ES-I3 (cell line): ENCODE measurements at regions not wholly inside any gene's neighbourhood (a gene's known extent, or its start where the extent isn't known, plus 50 kb on each side); places are given as distances from the start of the nearest gene placed in this dataset.

Experiments
- H3K36me3 ChIP-seq: 2 replicates; pipeline ENCODE4 v1.6.1; 2013; ENCODE audit warnings: mild to moderate bottlenecking, low read length, control low read depth, moderate library complexity; ENCODE audit not compliant: insufficient read depth
- H3K4me1 ChIP-seq: 2 replicates; pipeline ENCODE4 v1.6.1; 2013; ENCODE audit warnings: mild to moderate bottlenecking, control low read depth, low read length; ENCODE audit not compliant: insufficient read depth
- H3K9ac ChIP-seq: 2 replicates; pipeline ENCODE4 v1.6.1; 2013; ENCODE audit warnings: low read depth, mild to moderate bottlenecking, low read length, moderate library complexity
- H3K9me3 ChIP-seq: 2 replicates; pipeline ENCODE4 v1.6.1; 2013; ENCODE audit warnings: mild to moderate bottlenecking, low read length, moderate library complexity; ENCODE audit not compliant: control insufficient read depth, insufficient read depth

- 0 out of 2 replicates have a peak, but pooled peaks cover 13% of the 10 kb centered on the region for H3K4me1 ChIP-seq
- H3K36me3 ChIP-seq: no peaks in the 10 kb centered on the region
- H3K9me3 ChIP-seq: 0 out of 2 replicates have a peak, but pooled peaks cover 2% of the 10 kb centered on the region
- no peak overlapping the region for H3K9ac ChIP-seq
Observed at GRCh38 chr14:101223127-101223526, 319.6 kb upstream of the RTL1 start.

GRCh38 chr14:101223561-101224162 lies 320.1 kb upstream of the RTL1 start:
- 0 out of 2 replicates have a peak, but pooled peaks cover 13% of the 10 kb centered on the region for H3K4me1 ChIP-seq
- H3K36me3 ChIP-seq: no peaks in the 10 kb centered on the region
- H3K9me3 ChIP-seq: 0 out of 2 replicates have a peak, but pooled peaks cover 2% of the 10 kb centered on the region
- H3K9ac ChIP-seq: no peak overlapping the region

GRCh38 chr14:101224356-101225156 lies 321.0 kb upstream of the RTL1 start:
- 0 out of 2 replicates have a peak, but pooled peaks cover 2% of the 10 kb centered on the region for H3K9me3 ChIP-seq
- no peaks in the 10 kb centered on the region for H3K36me3 ChIP-seq
- 0 out of 2 replicates have a peak, but pooled peaks cover 13% of the 10 kb centered on the region for H3K4me1 ChIP-seq
- H3K9ac ChIP-seq: no peak overlapping the region

- Histone ChIP-seq H3K36me3 (no peaks in the 10 kb centered on the region), H3K4me1 (0 out of 2 replicates have a peak, but pooled peaks cover 13% of the 10 kb centered on the region)
Observed at GRCh38 chr14:101225157-101226152, 321.9 kb upstream of the RTL1 start.

GRCh38 chr14:101226265-101226602 lies 322.7 kb upstream of the RTL1 start:
- no peak overlapping the region for H3K9ac ChIP-seq
- H3K36me3 ChIP-seq: no peaks in the 10 kb centered on the region
- 0 out of 2 replicates have a peak, but pooled peaks cover 2% of the 10 kb centered on the region for H3K9me3 ChIP-seq
- 0 out of 2 replicates have a peak, but pooled peaks cover 13% of the 10 kb centered on the region for H3K4me1 ChIP-seq

More at GRCh38 chr14:101225157-101226152, 321.9 kb upstream of the RTL1 start:
- no peak overlapping the region for H3K9ac ChIP-seq
- 0 out of 2 replicates have a peak, but pooled peaks cover 2% of the 10 kb centered on the region for H3K9me3 ChIP-seq

- Histone ChIP-seq H3K9me3 (0 out of 2 replicates have a peak, but pooled peaks cover 2% of the 10 kb centered on the region), H3K9ac (no peak overlapping the region), H3K4me1 (0 out of 2 replicates have a peak, but pooled peaks cover 13% of the 10 kb centered on the region), H3K36me3 (no peaks in the 10 kb centered on the region)
Observed at GRCh38 chr14:101226603-101227425, 323.3 kb upstream of the RTL1 start.

GRCh38 chr14:101227611-101228594 lies 324.4 kb upstream of the RTL1 start:
- Histone ChIP-seq H3K9me3 (0 out of 2 replicates have a peak, but pooled peaks cover 2% of the 10 kb centered on the region), H3K9ac (no peak overlapping the region), H3K4me1 (0 out of 2 replicates have a peak, but pooled peaks cover 7% of the 10 kb centered on the region), H3K36me3 (no peaks in the 10 kb centered on the region)

- no peak overlapping the region for H3K9ac ChIP-seq
- H3K4me1 ChIP-seq: no peaks in the 10 kb centered on the region
- 0 out of 2 replicates have a peak, but pooled peaks cover 2% of the 10 kb centered on the region for H3K9me3 ChIP-seq
- no peaks in the 10 kb centered on the region for H3K36me3 ChIP-seq
Observed at GRCh38 chr14:101228949-101229541, 325.5 kb upstream of the RTL1 start.

- Histone ChIP-seq H3K9ac (no peak overlapping the region; the same call in 1 of the 2 replicates), H3K36me3 (no peaks in the 10 kb centered on the region), H3K9me3 (0 out of 2 replicates have a peak, but pooled peaks cover 2% of the 10 kb centered on the region), H3K4me1 (0 out of 2 replicates have a peak, but pooled peaks cover under 1% of the 10 kb centered on the region)
Observed at GRCh38 chr14:101229666-101230065, 326.1 kb upstream of the RTL1 start.

GRCh38 chr14:101230161-101230850 lies 326.8 kb upstream of the RTL1 start:
- 0 out of 2 replicates have a peak, but pooled peaks cover 5% of the 10 kb centered on the region for H3K4me1 ChIP-seq
- 0 out of 2 replicates have a peak, but pooled peaks cover 2% of the 10 kb centered on the region for H3K9me3 ChIP-seq
- no peaks in the 10 kb centered on the region for H3K36me3 ChIP-seq
- H3K9ac ChIP-seq: no peak overlapping the region

GRCh38 chr14:101230851-101231550 lies 327.5 kb upstream of the RTL1 start:
- Histone ChIP-seq H3K9me3 (0 out of 2 replicates have a peak, but pooled peaks cover 2% of the 10 kb centered on the region), H3K9ac (no peak overlapping the region), H3K4me1 (0 out of 2 replicates have a peak, but pooled peaks cover 5% of the 10 kb centered on the region), H3K36me3 (no peaks in the 10 kb centered on the region)
